Loucy (cell line): ENCODE measurements at regions not wholly inside any gene's neighbourhood (a gene's known extent, or its start where the extent isn't known, plus 50 kb on each side); places are given as distances from the start of the nearest gene placed in this dataset.
A peak's percentile ranks its signal among the peaks of the same experiment; 100 is the strongest.

ENCODE experiments used
- H2AFZ ChIP-seq: fragments of 200-600 bp; sonication (generic); 2 replicates; pipeline ENCODE4 v1.6.0; 2016; ENCODE audit warnings: antibody characterized with exemption, mild to moderate bottlenecking, low read length, moderate library complexity
- H3F3A ChIP-seq: fragments of 200-600 bp; 2 replicates; pipeline ENCODE4 v1.6.0; 2016; ENCODE audit warnings: antibody characterized with exemption, low read depth, mild to moderate bottlenecking
- H3K27me3 ChIP-seq: fragments of 200-600 bp; sonication (generic); 2 replicates; pipeline ENCODE4 v1.6.1; 2014; ENCODE audit warnings: low read length, mild to moderate bottlenecking; ENCODE audit not compliant: insufficient read depth, poor library complexity, severe bottlenecking
- H3K36me3 ChIP-seq: fragments of 200-600 bp; sonication (generic); 2 replicates; pipeline ENCODE4 v1.6.1; 2016; ENCODE audit warnings: low read length; ENCODE audit not compliant: insufficient read depth
- H3K4me1 ChIP-seq: fragments of 200-600 bp; sonication (generic); 2 replicates; pipeline ENCODE4 v1.5.1; 2014; ENCODE audit warnings: low read length, mild to moderate bottlenecking; ENCODE audit not compliant: insufficient read depth, poor library complexity, severe bottlenecking
- H3K4me2 ChIP-seq: fragments of 200-600 bp; sonication (generic); 2 replicates; pipeline ENCODE4 v1.6.0; 2014; ENCODE audit warnings: antibody characterized with exemption, low read length, low read depth, mild to moderate bottlenecking; ENCODE audit not compliant: poor library complexity, severe bottlenecking
- H3K4me3 ChIP-seq: fragments of 200-600 bp; sonication (generic); 2 replicates; pipeline ENCODE4 v1.5.1; 2014; ENCODE audit warnings: low read length, mild to moderate bottlenecking, mixed read lengths; ENCODE audit not compliant: poor library complexity, severe bottlenecking
- H3K79me2 ChIP-seq: fragments of 200-600 bp; sonication (generic); 2 replicates; pipeline ENCODE4 v1.6.1; 2014; ENCODE audit warnings: low read length; ENCODE audit not compliant: insufficient read depth
- H3K9ac ChIP-seq: fragments of 200-600 bp; sonication (generic); 2 replicates; pipeline ENCODE4 v1.6.0; 2014; ENCODE audit warnings: mild to moderate bottlenecking, low read depth, low read length, moderate library complexity; ENCODE audit not compliant: poor library complexity, severe bottlenecking
- H3K9me2 ChIP-seq: fragments of 200-600 bp; sonication (generic); replicated peaks from 2 replicates; pipeline ENCODE4 v1.6.1; 2016; ENCODE audit warnings: low read depth, low read length, mixed read lengths
- H3K9me3 ChIP-seq: fragments of 200-600 bp; sonication (generic); 2 replicates; pipeline ENCODE4 v1.6.1; 2014; ENCODE audit warnings: mild to moderate bottlenecking, antibody characterized with exemption, low read length, low read depth; ENCODE audit not compliant: insufficient read depth
- H4K20me1 ChIP-seq: fragments of 200-600 bp; sonication (generic); 2 replicates; pipeline ENCODE4 v1.6.0; 2014; ENCODE audit warnings: antibody characterized with exemption, low read length, mild to moderate bottlenecking; ENCODE audit not compliant: insufficient read depth, poor library complexity, severe bottlenecking
- EZH2phosphoT487 ChIP-seq: fragments of 200-600 bp; IDR thresholded peaks from 2 replicates; pipeline ENCODE4 v1.6.1; 2018; ENCODE audit warnings: antibody characterized with exemption, mild to moderate bottlenecking, moderate library complexity, borderline replicate concordance
- TF ChIP-seq, protein P1 (sequence below): fragments of 200-600 bp; sonication (generic); conservative IDR thresholded peaks from 2 replicates; pipeline ENCODE4 v1.5.1; 2014; ENCODE audit warnings: mild to moderate bottlenecking, antibody characterized with exemption, low read length

DNA sequence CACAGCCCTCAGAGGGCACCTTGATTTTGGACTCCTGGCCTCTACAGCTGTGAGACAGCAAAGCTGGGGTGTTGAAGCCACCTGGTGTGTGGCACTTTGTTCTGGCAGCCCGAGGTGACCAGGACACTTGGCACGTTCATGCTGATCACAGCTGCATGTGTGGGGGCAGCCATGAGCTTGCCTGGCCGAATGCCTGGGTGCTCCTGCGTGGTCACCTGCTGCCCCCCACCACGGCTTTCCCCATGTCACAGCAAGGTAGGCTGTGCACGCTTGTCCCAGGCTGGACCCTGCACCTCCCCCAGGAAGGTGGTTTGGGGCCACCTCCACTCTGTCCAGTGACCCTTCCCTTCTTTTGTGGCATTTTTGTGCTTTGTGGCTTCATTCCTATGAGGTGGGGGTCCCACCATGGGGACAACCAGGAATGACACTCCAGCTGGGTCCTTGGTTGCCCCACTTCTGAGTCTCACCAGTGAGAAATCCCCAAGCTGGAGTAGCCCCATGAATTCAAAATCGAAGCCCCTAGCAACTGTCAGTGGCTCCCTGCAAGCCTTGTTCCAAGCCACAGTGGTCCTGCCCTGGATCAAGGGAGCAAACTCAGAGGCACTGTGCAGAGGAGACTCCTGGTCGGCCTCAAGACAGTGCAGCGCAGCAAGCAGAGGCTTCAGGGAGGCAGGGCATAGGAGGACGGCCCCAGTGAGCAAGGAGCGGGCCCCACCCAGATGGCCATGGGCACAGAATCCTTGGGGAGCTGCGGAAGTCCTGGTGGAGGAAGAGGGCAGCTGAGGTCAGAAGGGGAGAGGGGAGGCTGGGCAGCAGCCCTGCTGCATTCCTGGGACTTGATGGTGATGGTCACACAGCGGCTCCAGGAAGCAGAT is 121.4 kb upstream of the HS6ST1 start:
- Histone ChIP-seq H2AFZ (no peak overlapping the region), H3K79me2 (no peaks in the 10 kb centered on the region), H3K4me2 (no peak overlapping the region)

DNA sequence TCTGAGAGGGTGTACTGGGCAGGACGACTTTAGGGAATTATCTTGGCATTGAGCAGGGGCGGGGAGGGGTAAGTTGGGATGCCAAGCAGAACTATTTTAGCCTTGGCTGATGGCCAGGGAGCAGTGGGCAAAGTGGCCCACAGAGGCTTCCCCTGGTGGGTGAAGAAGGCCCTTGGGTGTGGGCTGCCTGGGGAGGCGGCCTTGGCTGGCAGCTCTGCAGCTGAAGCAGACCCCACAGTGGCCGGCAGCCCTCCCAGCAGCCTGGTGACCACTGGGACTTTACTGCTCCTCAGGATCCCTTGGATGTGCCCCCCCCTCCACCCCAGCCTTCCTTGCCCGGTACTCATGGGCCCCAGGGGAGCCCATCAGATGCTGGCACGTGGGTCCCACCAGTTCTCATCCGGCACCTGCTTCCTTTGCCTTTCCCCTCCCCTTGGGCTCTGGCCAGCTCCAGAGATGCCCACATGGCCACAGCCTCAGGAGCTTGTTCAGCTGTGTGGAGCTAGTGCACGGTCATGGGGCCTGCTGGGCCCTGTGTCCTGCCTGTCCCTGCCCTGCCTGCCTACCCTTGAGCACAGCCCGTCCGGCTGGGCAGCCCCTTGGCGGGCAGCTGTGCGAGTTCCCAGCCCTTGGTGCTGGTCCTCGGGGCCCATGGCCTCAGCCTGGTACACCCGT is 122.1 kb upstream of the HS6ST1 start:
- Histone ChIP-seq H4K20me1 (no peaks in the 10 kb centered on the region), H3K79me2 (no peaks in the 10 kb centered on the region), H3K4me3 (no peak overlapping the region), H3K4me1 (peaks cover 69% of the 10 kb centered on the region), H3F3A (no peaks in the 10 kb centered on the region), H3K9ac (peak overlapping the region; percentile 14), H2AFZ (no peak overlapping the region), H3K4me2 (no peak overlapping the region), H3K27me3 (no peaks in the 10 kb centered on the region), H3K36me3 (no peaks in the 10 kb centered on the region), H3K9me2 (no peaks in the 10 kb centered on the region), H3K9me3 (no peaks in the 10 kb centered on the region)
- TF ChIP-seq, protein P1, sequence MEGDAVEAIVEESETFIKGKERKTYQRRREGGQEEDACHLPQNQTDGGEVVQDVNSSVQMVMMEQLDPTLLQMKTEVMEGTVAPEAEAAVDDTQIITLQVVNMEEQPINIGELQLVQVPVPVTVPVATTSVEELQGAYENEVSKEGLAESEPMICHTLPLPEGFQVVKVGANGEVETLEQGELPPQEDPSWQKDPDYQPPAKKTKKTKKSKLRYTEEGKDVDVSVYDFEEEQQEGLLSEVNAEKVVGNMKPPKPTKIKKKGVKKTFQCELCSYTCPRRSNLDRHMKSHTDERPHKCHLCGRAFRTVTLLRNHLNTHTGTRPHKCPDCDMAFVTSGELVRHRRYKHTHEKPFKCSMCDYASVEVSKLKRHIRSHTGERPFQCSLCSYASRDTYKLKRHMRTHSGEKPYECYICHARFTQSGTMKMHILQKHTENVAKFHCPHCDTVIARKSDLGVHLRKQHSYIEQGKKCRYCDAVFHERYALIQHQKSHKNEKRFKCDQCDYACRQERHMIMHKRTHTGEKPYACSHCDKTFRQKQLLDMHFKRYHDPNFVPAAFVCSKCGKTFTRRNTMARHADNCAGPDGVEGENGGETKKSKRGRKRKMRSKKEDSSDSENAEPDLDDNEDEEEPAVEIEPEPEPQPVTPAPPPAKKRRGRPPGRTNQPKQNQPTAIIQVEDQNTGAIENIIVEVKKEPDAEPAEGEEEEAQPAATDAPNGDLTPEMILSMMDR = no peak
- TF ChIP-seq EZH2phosphoT487 = no peak

More for the DNA sequence above, 121.4 kb upstream of the HS6ST1 start:
- Histone ChIP-seq H3K4me1 (peaks cover 72% of the 10 kb centered on the region), H3K9me2 (no peaks in the 10 kb centered on the region), H3K27me3 (no peaks in the 10 kb centered on the region), H3K36me3 (no peaks in the 10 kb centered on the region), H3K4me3 (no peak overlapping the region), H3K9ac (peak overlapping the region; percentile 14), H3K9me3 (no peaks in the 10 kb centered on the region), H4K20me1 (no peaks in the 10 kb centered on the region), H3F3A (no peaks in the 10 kb centered on the region)
- TF ChIP-seq, protein P1 = no peak
- TF ChIP-seq EZH2phosphoT487 = no peak

- peaks cover 62% of the 10 kb centered on the region for H3K4me1 ChIP-seq
- H3K9ac ChIP-seq = peak overlapping the region; percentile 14
- H3K27me3 ChIP-seq = no peaks in the 10 kb centered on the region
- H3K4me3 ChIP-seq = no peak overlapping the region
- H3F3A ChIP-seq = no peaks in the 10 kb centered on the region
- H3K9me3 ChIP-seq = no peaks in the 10 kb centered on the region
- no peaks in the 10 kb centered on the region for H3K79me2 ChIP-seq
- H4K20me1 ChIP-seq = no peaks in the 10 kb centered on the region
- H3K4me2 ChIP-seq = no peak overlapping the region
- TF ChIP-seq EZH2phosphoT487 = no peak
- TF ChIP-seq, protein P1 = no peak
- H3K36me3 ChIP-seq = no peaks in the 10 kb centered on the region
- H2AFZ ChIP-seq = no peak overlapping the region
- H3K9me2 ChIP-seq = no peaks in the 10 kb centered on the region
Observed at GRCh38 chr2:128441341-128442052, 122.8 kb upstream of the HS6ST1 start.
